ENCODE measurements at regions not wholly inside any gene's neighbourhood (a gene's known extent, or its start where the extent isn't known, plus 50 kb on each side); places are given as distances from the start of the nearest gene placed in this dataset.

- no peak overlapping the region for H3K4me2 ChIP-seq
- WGBS (ENCODE audit: missing lambda C conversion rate), result 31% methylated on average over 5 of the region's 5 CpGs
- TF ChIP-seq CBX8 (IDR thresholded peaks at IDR 0.05) (no peak), CTCF (IDR thresholded peaks at IDR 0.05) (no peak), MYC (IDR thresholded peaks at IDR 0.05; ENCODE audit: borderline replicate concordance, low read length) (no peak), E2F6 (IDR thresholded peaks at IDR 0.05; ENCODE audit: borderline replicate concordance, low read depth) (no peak), PBX3 (IDR thresholded peaks at IDR 0.05) (no peak)
- ChIA-PET CTCF (no interaction called here), POLR2A (no interaction called here)
- no peaks in the 10 kb centered on the region for H3K9me3 ChIP-seq
- FAIRE-seq (no peak), ATAC-seq (no peak), DNase-seq (ENCODE audit: low read depth in 1 of 2, low spot score in 1 of 2) (no peak)
- H3K4me3 ChIP-seq, result no peak overlapping the region
- no peaks in the 10 kb centered on the region for H3K4me1 ChIP-seq
- no peak overlapping the region for H3K27ac ChIP-seq
Measured at GRCh38 chr16:52834736-52835465, 217.8 kb downstream of the CHD9NB start.

- Histone ChIP-seq H3K4me1 (no peaks in the 10 kb centered on the region), H3K9me3 (no peaks in the 10 kb centered on the region), H3K4me2 (no peak overlapping the region), H3K4me3 (no peak overlapping the region), H3K27ac (no peak overlapping the region)
- WGBS (ENCODE audit: missing lambda C conversion rate), result 0% methylated on average over 2 of the region's 2 CpGs
- DNase-seq (ENCODE audit: low read depth in 1 of 2, low spot score in 1 of 2) (no peak), FAIRE-seq (no peak), ATAC-seq (no peak)
- CTCF ChIA-PET, result interaction anchor here (0.6 kb wide), 1 partner anchor 1013 kb away, joined by 3 read pairs; no protein-coding TSS in a partner anchor
- POLR2A ChIA-PET, result no interaction called here
- TF ChIP-seq MAZ (IDR thresholded peaks at IDR 0.05; ENCODE audit: borderline replicate concordance, low read depth, low read length) (no peak), RNF2 (IDR thresholded peaks at IDR 0.05; ENCODE audit: borderline replicate concordance, low read depth) (no peak), HOXA7 (CRISPR knock-in tag; IDR thresholded peaks at IDR 0.05) (no peak), TP53 (CRISPR knock-in tag; IDR thresholded peaks at IDR 0.05) (no peak), E2F6 (IDR thresholded peaks at IDR 0.05; ENCODE audit: borderline replicate concordance, low read depth) (no peak), CBX8 (IDR thresholded peaks at IDR 0.05) (no peak)
Measured at GRCh38 chr16:52832771-52833170, 219.9 kb downstream of the CHD9NB start.

- no peaks in the 10 kb centered on the region for H3K9me3 ChIP-seq
- ChIA-PET CTCF (no interaction called here), POLR2A (no interaction called here)
- FAIRE-seq (no peak), ATAC-seq (no peak), DNase-seq (ENCODE audit: low read depth in 1 of 2, low spot score in 1 of 2) (no peak)
- whole genome bisulfite sequencing (ENCODE audit: missing lambda C conversion rate), result 14% methylated on average over 4 of the region's 4 CpGs
- H3K4me3 ChIP-seq, result no peak overlapping the region
- no peak overlapping the region for H3K27ac ChIP-seq
- H3K4me1 ChIP-seq, result no peaks in the 10 kb centered on the region
- no peak overlapping the region for H3K4me2 ChIP-seq
- TF ChIP-seq RAD21 (conservative IDR thresholded peaks at IDR 0.05 in 1 of 2, IDR thresholded peaks at IDR 0.05 in 1 of 2) (no peak), RCOR1 (IDR thresholded peaks at IDR 0.05; ENCODE audit: low read depth, low read length) (no peak), EHMT2 (IDR thresholded peaks at IDR 0.05; ENCODE audit: low read depth) (no peak), CHD4 (IDR thresholded peaks at IDR 0.05; ENCODE audit: borderline replicate concordance) (no peak), ZFP36 (IDR thresholded peaks at IDR 0.05; ENCODE audit: borderline replicate concordance, partially characterized antibody) (no peak), TFCP2L1 (CRISPR knock-in tag; IDR thresholded peaks at IDR 0.05) (no peak), POLR2AphosphoS2 (conservative IDR thresholded peaks at IDR 0.05; ENCODE audit: low read length) (no peak), NPAS2 (CRISPR knock-in tag; IDR thresholded peaks at IDR 0.05; ENCODE audit: borderline replicate concordance) (no peak), RFX5 (IDR thresholded peaks at IDR 0.05) (no peak), FOSL2 (IDR thresholded peaks at IDR 0.05) (no peak), FOSL2 (CRISPR knock-in tag; IDR thresholded peaks at IDR 0.05) (no peak), FOXS1 (CRISPR knock-in tag; IDR thresholded peaks at IDR 0.05) (no peak), HOXA7 (CRISPR knock-in tag; IDR thresholded peaks at IDR 0.05) (no peak), GATA3 (IDR thresholded peaks at IDR 0.05; ENCODE audit: borderline replicate concordance) (no peak), CTCF (IDR thresholded peaks at IDR 0.05) (no peak)
Measured at GRCh38 chr16:52827456-52827855, 225.2 kb downstream of the CHD9NB start.

All from A549 (cell line).